Gastrocnemius medialis (tissue), 4 donors: ENCODE measurements at regions not wholly inside any gene's neighbourhood (a gene's known extent, or its start where the extent isn't known, plus 50 kb on each side); places are given as distances from the start of the nearest gene placed in this dataset.

ENCODE experiments used
- CTCF ChIP-seq, 5 experiments: fragments of 450-650 bp in 3 of 5; fragments of 200-600 bp in 2 of 5; sonication (generic) in 2 of 5; IDR thresholded peaks in 4 of 5; conservative IDR thresholded peaks in 1 of 5; 1 replicate in 4 of 5; 2 replicates in 1 of 5; pipeline ENCODE4 v1.5.1; 2016 to 2019; ENCODE audit warnings: antibody characterized with exemption in 5 of 5, mild to moderate bottlenecking in 3 of 5, moderate library complexity in 3 of 5
- POLR2A ChIP-seq, 2 donors: fragments of 450-650 bp; IDR thresholded peaks; one replicate each; pipeline ENCODE4 v1.6.1; 2017; ENCODE audit warnings: antibody characterized with exemption in 2 of 2, mild to moderate bottlenecking in 2 of 2, moderate library complexity in 2 of 2

DNA sequence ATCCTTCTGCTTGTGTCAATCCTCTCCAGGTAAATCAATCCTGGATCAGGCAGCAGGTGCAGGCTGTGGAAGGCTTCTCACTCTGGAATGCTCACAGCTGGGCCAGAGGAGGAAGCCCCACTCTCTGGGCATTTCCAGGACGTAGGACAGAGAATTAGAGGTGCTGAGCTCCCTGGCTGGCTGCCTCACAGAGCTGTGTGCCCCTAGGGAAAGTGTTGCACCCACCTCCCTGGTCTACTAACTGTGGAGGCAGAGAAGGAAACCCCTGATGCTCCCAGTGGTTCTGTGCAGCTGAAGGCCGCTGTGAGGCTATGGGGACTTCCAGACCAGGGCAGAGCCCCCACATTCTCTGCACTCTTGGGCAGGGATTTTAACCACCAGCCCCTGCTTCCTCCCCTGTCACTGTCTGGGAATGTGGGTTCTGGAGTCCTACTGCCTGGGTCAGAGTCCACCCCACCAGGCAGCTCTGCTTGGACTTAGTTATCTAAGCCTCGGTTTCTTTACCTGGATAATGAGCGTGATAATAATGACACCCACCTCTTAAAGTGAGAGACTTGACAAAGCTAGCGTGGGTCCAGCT lies 73.5 kb upstream of the EEPD1 start:
- no peak for TF ChIP-seq CTCF (IDR thresholded peaks at IDR 0.05 in 4 of 5, conservative IDR thresholded peaks at IDR 0.05 in 1 of 5)
- TF ChIP-seq POLR2A (IDR thresholded peaks at IDR 0.05) = no peak
